Right lobe of liver (tissue), 6 donors: ENCODE measurements at regions not wholly inside any gene's neighbourhood (a gene's known extent, or its start where the extent isn't known, plus 50 kb on each side); places are given as distances from the start of the nearest gene placed in this dataset.

Experiments used
- ATAC-seq, 4 donors: fragments of 200-7000 bp; cut with Tn5 transposase; one replicate each; pipeline ENCODE4 v1.9.1; 2020; ENCODE audit warnings: mild to moderate bottlenecking in 4 of 4, moderate library complexity in 4 of 4
- DNase-seq, 3 donors: peaks; one replicate each; pipeline ENCODE4 v3.0.0-alpha.2; 2020
- H3K27ac ChIP-seq, 3 donors: fragments of 200-600 bp; one replicate each; pipeline ENCODE4 v1.8.0; 2022
- H3K27me3 ChIP-seq, 2 donors: fragments of 200-600 bp; one replicate each; pipeline ENCODE4 v1.8.0; 2022
- H3K36me3 ChIP-seq, 4 donors: fragments of 200-600 bp; sonication (generic) in 1 of 4; one replicate each; pipeline versions ENCODE4 v1.5.1 to v1.8.0; 2017 to 2022; ENCODE audit warnings: control low read depth in 1 of 4
- H3K4me1 ChIP-seq, 4 donors: fragments of 200-600 bp; sonication (generic) in 1 of 4; one replicate each; pipeline versions ENCODE4 v1.5.1 to v1.8.0; 2017 to 2022; ENCODE audit warnings: control low read depth in 1 of 4
- H3K4me3 ChIP-seq, 3 donors: fragments of 200-600 bp; one replicate each; pipeline ENCODE4 v1.8.0; 2022
- H3K9me3 ChIP-seq, 4 donors: fragments of 200-600 bp; sonication (generic) in 1 of 4; one replicate each; pipeline versions ENCODE4 v1.5.1 to v1.8.0; 2017 to 2022; ENCODE audit warnings: control low read depth in 1 of 4
- POLR2A ChIP-seq: fragments of 450-650 bp; IDR thresholded peaks from one replicate; pipeline ENCODE4 v1.6.1; 2017; ENCODE audit warnings: antibody characterized with exemption, mild to moderate bottlenecking
- WGBS: methylation state at CpG from one replicate; pipeline ENCODE4 v1.1.6; 2018; ENCODE audit warnings: low coverage, low lambda C conversion rate; ENCODE audit not compliant: insufficient coverage; ENCODE audit errors: missing lambda C conversion rate; 5-methylcytosine and 5-hydroxymethylcytosine counted together
- intact Hi-C, 2 donors: fragments of 100-400 bp; cut with DNase I; formaldehyde crosslinking; loops; one replicate each; pipeline versions ENCODE4 v1.11.2 to v1.14.1; 2022
- TF ChIP-seq, protein P1 (sequence below), 4 donors: fragments of 200-600 bp in 3 of 4; fragments of 450-650 bp in 1 of 4; IDR thresholded peaks; one replicate each; pipeline versions ENCODE4 v1.5.1 to v1.8.0; 2016 to 2022; ENCODE audit warnings: antibody characterized with exemption in 4 of 4, mild to moderate bottlenecking in 2 of 4
- donor health status: DM: no; HTN: yes; CAD: no.
- donor health status: DM: no; HTN: no; CAD: no.
- donor health status: DM: no; HTN: no; CAD: no.
- donor health status: DM: no; HTN: yes; CAD: no.
- donor health status: DM: no; HTN: yes; CAD: no.

DNA sequence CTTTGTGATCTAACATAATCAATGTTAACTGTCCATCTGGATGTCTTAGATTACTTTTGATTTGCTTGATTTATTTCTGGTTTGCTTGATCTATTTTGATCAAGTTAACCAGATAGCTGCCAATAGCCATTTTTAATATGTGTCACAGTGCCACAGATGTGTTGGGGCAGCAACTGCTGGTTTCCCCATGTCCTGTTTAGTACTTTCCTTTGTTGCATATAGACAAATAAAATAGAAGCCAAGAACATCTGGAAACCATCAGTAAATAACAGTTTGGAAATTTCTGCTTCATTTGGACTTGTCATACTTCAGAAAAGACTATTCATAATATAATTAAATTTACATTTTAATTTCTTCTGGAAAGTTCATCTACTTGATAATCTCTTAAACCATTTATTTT lies 145.6 kb upstream of the C21orf91 start:
- Histone ChIP-seq H3K27ac (no peak overlapping the region), H3K9me3 (no peaks in the 10 kb centered on the region), H3K4me1 (no peaks in the 10 kb centered on the region), H3K36me3 (no peaks in the 10 kb centered on the region), H3K27me3 (no peaks in the 10 kb centered on the region), H3K4me3 (no peak overlapping the region)
- DNase-seq (no peak), ATAC-seq (no peak)
- TF ChIP-seq, protein P1, sequence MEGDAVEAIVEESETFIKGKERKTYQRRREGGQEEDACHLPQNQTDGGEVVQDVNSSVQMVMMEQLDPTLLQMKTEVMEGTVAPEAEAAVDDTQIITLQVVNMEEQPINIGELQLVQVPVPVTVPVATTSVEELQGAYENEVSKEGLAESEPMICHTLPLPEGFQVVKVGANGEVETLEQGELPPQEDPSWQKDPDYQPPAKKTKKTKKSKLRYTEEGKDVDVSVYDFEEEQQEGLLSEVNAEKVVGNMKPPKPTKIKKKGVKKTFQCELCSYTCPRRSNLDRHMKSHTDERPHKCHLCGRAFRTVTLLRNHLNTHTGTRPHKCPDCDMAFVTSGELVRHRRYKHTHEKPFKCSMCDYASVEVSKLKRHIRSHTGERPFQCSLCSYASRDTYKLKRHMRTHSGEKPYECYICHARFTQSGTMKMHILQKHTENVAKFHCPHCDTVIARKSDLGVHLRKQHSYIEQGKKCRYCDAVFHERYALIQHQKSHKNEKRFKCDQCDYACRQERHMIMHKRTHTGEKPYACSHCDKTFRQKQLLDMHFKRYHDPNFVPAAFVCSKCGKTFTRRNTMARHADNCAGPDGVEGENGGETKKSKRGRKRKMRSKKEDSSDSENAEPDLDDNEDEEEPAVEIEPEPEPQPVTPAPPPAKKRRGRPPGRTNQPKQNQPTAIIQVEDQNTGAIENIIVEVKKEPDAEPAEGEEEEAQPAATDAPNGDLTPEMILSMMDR (IDR thresholded peaks at IDR 0.05), result no peak
- no peak for TF ChIP-seq POLR2A
- intact Hi-C loops, result no loop called here

DNA sequence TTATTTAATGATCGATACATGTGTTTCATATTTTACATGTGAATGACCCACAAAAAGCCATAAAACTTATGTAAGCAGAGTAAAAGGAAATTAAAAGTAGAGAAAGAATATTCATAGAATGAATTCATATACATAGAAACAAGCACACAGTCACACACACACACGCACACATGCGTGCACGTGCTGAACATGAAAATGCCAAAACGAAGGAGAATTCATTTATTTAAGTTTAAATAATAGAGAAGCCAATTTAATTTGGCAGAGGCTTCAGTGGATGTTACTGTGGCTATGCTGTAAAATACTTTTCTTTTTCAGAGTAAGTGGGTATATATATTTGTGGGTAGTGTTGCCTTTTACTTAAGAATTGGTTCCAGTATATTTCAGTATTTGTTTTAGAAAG lies 145.0 kb upstream of the C21orf91 start:
- ATAC-seq (no peak), DNase-seq (no peak)
- no peaks in the 10 kb centered on the region for H3K4me1 ChIP-seq
- H3K9me3 ChIP-seq, result no peaks in the 10 kb centered on the region
- no peaks in the 10 kb centered on the region for H3K27me3 ChIP-seq
- no peak overlapping the region for H3K27ac ChIP-seq
- no peaks in the 10 kb centered on the region for H3K36me3 ChIP-seq
- TF ChIP-seq, protein P1 (IDR thresholded peaks at IDR 0.05), result no peak
- TF ChIP-seq POLR2A, result no peak
- intact Hi-C loops, result no loop called here
- H3K4me3 ChIP-seq, result no peak overlapping the region
- WGBS, result 70% methylated on average over 5 of the region's 5 CpGs

DNA sequence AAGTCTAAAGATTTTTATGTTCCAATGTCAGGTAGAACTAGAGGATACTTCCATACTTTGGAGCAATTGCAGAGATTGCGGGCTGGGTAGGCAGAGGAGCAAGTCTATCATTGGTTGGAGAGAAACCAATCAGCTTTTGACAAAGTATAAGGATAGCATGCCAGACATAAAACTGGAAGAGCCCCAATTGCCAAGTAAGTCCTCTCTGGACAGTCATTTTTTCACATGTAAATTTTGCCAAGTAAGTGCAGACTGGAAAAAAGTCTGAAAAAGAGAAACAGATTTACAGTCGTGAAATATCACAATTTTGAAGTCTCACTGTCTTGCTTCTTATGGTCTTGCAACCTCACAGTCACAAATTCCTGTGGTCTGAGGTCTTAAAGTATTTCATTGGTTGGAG lies 131.4 kb upstream of the C21orf91 start:
- intact Hi-C loops, result no loop called here
- WGBS, result 59% methylated on average over 2 of the region's 2 CpGs
- H3K9me3 ChIP-seq, result no peaks in the 10 kb centered on the region
- no peak for ATAC-seq
- no peaks in the 10 kb centered on the region for H3K4me1 ChIP-seq
- no peaks in the 10 kb centered on the region for H3K36me3 ChIP-seq
- H3K27me3 ChIP-seq, result no peaks in the 10 kb centered on the region
- no peak for DNase-seq
- TF ChIP-seq, protein P1 (IDR thresholded peaks at IDR 0.05), result no peak
- TF ChIP-seq POLR2A, result no peak
- H3K27ac ChIP-seq, result no peak overlapping the region
- no peak overlapping the region for H3K4me3 ChIP-seq

- DNase-seq, result no peak
- Histone ChIP-seq H3K27me3 (no peaks in the 10 kb centered on the region), H3K4me1 (no peaks in the 10 kb centered on the region), H3K4me3 (no peak overlapping the region), H3K36me3 (no peaks in the 10 kb centered on the region), H3K27ac (no peak overlapping the region), H3K9me3 (no peaks in the 10 kb centered on the region)
- ATAC-seq, result peak in 3 of 4 donors; percentile 14 to 37 (median 28)
- TF ChIP-seq, protein P1 (IDR thresholded peaks at IDR 0.05), result no peak
- no peak for TF ChIP-seq POLR2A
- intact Hi-C loops, result no loop called here
These were observed 130.3 kb upstream of the C21orf91 start for GRCh38 chr21:17949421-17949820.

DNA sequence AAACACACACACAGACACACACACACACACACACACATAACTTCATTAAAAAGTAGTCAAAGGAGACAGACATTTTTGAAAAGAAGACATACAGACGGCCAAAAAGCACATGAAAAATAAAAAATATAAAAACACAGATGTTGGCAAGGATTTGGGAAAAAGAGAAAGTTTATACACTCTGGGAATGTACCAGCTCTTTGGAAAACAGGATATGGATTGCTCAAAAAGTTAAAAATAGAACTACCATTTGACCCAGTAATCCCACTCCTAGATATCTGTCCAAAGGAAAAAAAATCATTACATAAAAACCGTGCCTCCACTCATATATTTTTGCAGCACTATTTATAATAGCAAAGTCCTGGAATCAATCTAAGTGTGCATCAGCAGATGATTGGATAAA lies 128.4 kb upstream of the C21orf91 start:
- no peak overlapping the region for H3K4me3 ChIP-seq
- WGBS, result 31% methylated on average over 2 of the region's 2 CpGs
- no peak overlapping the region for H3K27ac ChIP-seq
- no peaks in the 10 kb centered on the region for H3K36me3 ChIP-seq
- H3K9me3 ChIP-seq, result no peaks in the 10 kb centered on the region
- DNase-seq (no peak), ATAC-seq (peak in 1 of 4 donors; percentile 20)
- H3K4me1 ChIP-seq, result no peaks in the 10 kb centered on the region
- no peak for TF ChIP-seq POLR2A
- TF ChIP-seq, protein P1 (IDR thresholded peaks at IDR 0.05), result no peak
- intact Hi-C loops, result no loop called here
- no peaks in the 10 kb centered on the region for H3K27me3 ChIP-seq
